PC-9 (cell line): ENCODE measurements at regions not wholly inside any gene's neighbourhood (a gene's known extent, or its start where the extent isn't known, plus 50 kb on each side); places are given as distances from the start of the nearest gene placed in this dataset.

ENCODE experiments used
- BruUV-seq: library from RNA; stranded (reverse); fragments of 400-500 nt; replicated peaks from 2 replicates; lab custom pipeline; 2021; lab: Mats Ljungman, UMichigan
- CTCF ChIA-PET: fragments of 300-600 bp; sonication (Branson Sonifier 250); formaldehyde crosslinking; loops from one replicate; lab custom pipeline; 2022; ENCODE audit warnings: antibody characterized with exemption; lab: Charles Lee
- POLR2A ChIA-PET: fragments of 300-600 bp; sonication (Branson Sonifier 250); formaldehyde crosslinking; loops from one replicate; lab custom pipeline; 2022; ENCODE audit warnings: antibody characterized with exemption; ENCODE audit not compliant: unreplicated experiment; lab: Charles Lee
- DNase-seq, 2 experiments: peaks; one replicate each; pipeline versions ENCODE4 v3.0.0 to v3.0.0-alpha.2; 2015 to 2022; ENCODE audit warnings: mixed read lengths in 1 of 2
- H2AFZ ChIP-seq: fragments of 200-600 bp; sonication (generic); 2 replicates; pipeline ENCODE4 v1.8.1; 2017; ENCODE audit warnings: antibody characterized with exemption
- H3F3A ChIP-seq: fragments of 200-600 bp; sonication (generic); 2 replicates; pipeline ENCODE4 v1.8.1; 2017; ENCODE audit warnings: antibody characterized with exemption, mild to moderate bottlenecking, low read depth; ENCODE audit not compliant: insufficient read depth
- H3K27ac ChIP-seq: fragments of 200-600 bp; sonication (generic); 2 replicates; pipeline ENCODE4 v1.6.1; 2016; ENCODE audit warnings: mixed run types
- H3K27me3 ChIP-seq: fragments of 200-600 bp; sonication (generic); 2 replicates; pipeline ENCODE4 v1.6.1; 2016; ENCODE audit warnings: low read depth, mixed run types; ENCODE audit not compliant: insufficient read depth
- H3K36me3 ChIP-seq: fragments of 200-600 bp; sonication (generic); 2 replicates; pipeline ENCODE4 v1.6.1; 2016; ENCODE audit warnings: low read depth, mixed run types
- H3K4me1 ChIP-seq: fragments of 200-600 bp; sonication (generic); replicated peaks from 2 replicates; pipeline ENCODE4 v1.6.1; 2016; ENCODE audit warnings: mixed run types; ENCODE audit not compliant: insufficient read depth
- H3K4me2 ChIP-seq: fragments of 200-600 bp; sonication (generic); 2 replicates; pipeline ENCODE4 v1.6.1; 2017; ENCODE audit warnings: mixed run types
- H3K4me3 ChIP-seq: fragments of 200-600 bp; sonication (generic); 2 replicates; pipeline ENCODE4 v1.6.1; 2016; ENCODE audit warnings: mixed run types
- H3K79me2 ChIP-seq: fragments of 200-600 bp; sonication (generic); 2 replicates; pipeline ENCODE4 v1.6.1; 2017; ENCODE audit warnings: low read depth, mixed run types
- H3K9me2 ChIP-seq: fragments of 200-600 bp; sonication (generic); 2 replicates; pipeline ENCODE4 v1.8.1; 2017; ENCODE audit warnings: mild to moderate bottlenecking; ENCODE audit not compliant: insufficient read depth
- H3K9me3 ChIP-seq: fragments of 200-600 bp; sonication (generic); 2 replicates; pipeline ENCODE4 v1.8.1; 2016; ENCODE audit warnings: low read depth; ENCODE audit not compliant: insufficient read depth
- H4K20me1 ChIP-seq: fragments of 200-600 bp; sonication (generic); 2 replicates; pipeline ENCODE4 v1.8.1; 2017; ENCODE audit not compliant: insufficient read depth
- EZH2 ChIP-seq: fragments of 200-600 bp; sonication (generic); IDR thresholded peaks from 2 replicates; pipeline ENCODE4 v1.8.0; 2017; ENCODE audit warnings: antibody characterized with exemption, low read depth
- intact Hi-C: fragments of 100-400 bp; cut with micrococcal nuclease; formaldehyde crosslinking; loops from one replicate; pipeline ENCODE4 v1.10.0; 2022; ENCODE audit not compliant: unreplicated experiment
- TF ChIP-seq, protein P1 (sequence below): fragments of 200-600 bp; sonication (generic); conservative IDR thresholded peaks from 2 replicates; pipeline ENCODE4 v1.6.1; 2017; ENCODE audit warnings: mixed run types, antibody characterized with exemption, mild to moderate bottlenecking, moderate library complexity

- no peaks in the 10 kb centered on the region for H3K9me3 ChIP-seq
- no peak for DNase-seq
- no peaks in the 10 kb centered on the region; the same call in 1 of the 2 replicates for H3K9me2 ChIP-seq
- H3K36me3 ChIP-seq = no peaks in the 10 kb centered on the region
- intact Hi-C loops = no loop called here
- H3K4me2 ChIP-seq = no peak overlapping the region
- no peak overlapping the region for H2AFZ ChIP-seq
- no peaks in the 10 kb centered on the region for H3F3A ChIP-seq
- H3K79me2 ChIP-seq = no peaks in the 10 kb centered on the region
- no peak overlapping the region for H3K27ac ChIP-seq
- ChIA-PET POLR2A (no interaction called here), CTCF (no interaction called here)
- H4K20me1 ChIP-seq = no peaks in the 10 kb centered on the region
- TF ChIP-seq EZH2 = no peak
- TF ChIP-seq, protein P1, sequence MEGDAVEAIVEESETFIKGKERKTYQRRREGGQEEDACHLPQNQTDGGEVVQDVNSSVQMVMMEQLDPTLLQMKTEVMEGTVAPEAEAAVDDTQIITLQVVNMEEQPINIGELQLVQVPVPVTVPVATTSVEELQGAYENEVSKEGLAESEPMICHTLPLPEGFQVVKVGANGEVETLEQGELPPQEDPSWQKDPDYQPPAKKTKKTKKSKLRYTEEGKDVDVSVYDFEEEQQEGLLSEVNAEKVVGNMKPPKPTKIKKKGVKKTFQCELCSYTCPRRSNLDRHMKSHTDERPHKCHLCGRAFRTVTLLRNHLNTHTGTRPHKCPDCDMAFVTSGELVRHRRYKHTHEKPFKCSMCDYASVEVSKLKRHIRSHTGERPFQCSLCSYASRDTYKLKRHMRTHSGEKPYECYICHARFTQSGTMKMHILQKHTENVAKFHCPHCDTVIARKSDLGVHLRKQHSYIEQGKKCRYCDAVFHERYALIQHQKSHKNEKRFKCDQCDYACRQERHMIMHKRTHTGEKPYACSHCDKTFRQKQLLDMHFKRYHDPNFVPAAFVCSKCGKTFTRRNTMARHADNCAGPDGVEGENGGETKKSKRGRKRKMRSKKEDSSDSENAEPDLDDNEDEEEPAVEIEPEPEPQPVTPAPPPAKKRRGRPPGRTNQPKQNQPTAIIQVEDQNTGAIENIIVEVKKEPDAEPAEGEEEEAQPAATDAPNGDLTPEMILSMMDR = no peak
- H3K4me3 ChIP-seq = no peak overlapping the region
- H3K27me3 ChIP-seq = no peaks in the 10 kb centered on the region; the same call in 1 of the 2 replicates
- BruUV-seq = no TSS peak
- no peaks in the 10 kb centered on the region for H3K4me1 ChIP-seq
These were observed 80.5 kb upstream of the VAV3 start for GRCh38 chr1:108045460-108045859.

GRCh38 chr1:108044318-108044717 is 79.3 kb upstream of the VAV3 start:
- no peaks in the 10 kb centered on the region; the same call in 1 of the 2 replicates for H3K27me3 ChIP-seq
- no peak overlapping the region for H3K27ac ChIP-seq
- no peak for TF ChIP-seq EZH2
- TF ChIP-seq, protein P1 = no peak
- no peak for DNase-seq
- POLR2A ChIA-PET = no interaction called here
- no TSS peak for BruUV-seq
- H3K4me2 ChIP-seq = no peak overlapping the region
- no peaks in the 10 kb centered on the region for H3K79me2 ChIP-seq
- no peak overlapping the region for H2AFZ ChIP-seq
- H3K36me3 ChIP-seq = no peaks in the 10 kb centered on the region
- H3K9me3 ChIP-seq = no peaks in the 10 kb centered on the region
- CTCF ChIA-PET = no interaction called here
- H3F3A ChIP-seq = no peaks in the 10 kb centered on the region
- H3K9me2 ChIP-seq = no peaks in the 10 kb centered on the region; the same call in 1 of the 2 replicates
- H4K20me1 ChIP-seq = no peaks in the 10 kb centered on the region
- intact Hi-C loops = no loop called here
- H3K4me3 ChIP-seq = no peak overlapping the region
- H3K4me1 ChIP-seq = no peaks in the 10 kb centered on the region

- intact Hi-C loops = no loop called here
- no peak overlapping the region for H2AFZ ChIP-seq
- H3K4me2 ChIP-seq = no peak overlapping the region
- POLR2A ChIA-PET = no interaction called here
- no TSS peak for BruUV-seq
- no peaks in the 10 kb centered on the region for H3K9me3 ChIP-seq
- no peaks in the 10 kb centered on the region; the same call in 1 of the 2 replicates for H3K9me2 ChIP-seq
- CTCF ChIA-PET = no interaction called here
- H3K79me2 ChIP-seq = no peaks in the 10 kb centered on the region
- no peak for TF ChIP-seq EZH2
- TF ChIP-seq, protein P1 = no peak
- H3K4me3 ChIP-seq = no peak overlapping the region
- no peaks in the 10 kb centered on the region for H3F3A ChIP-seq
- no peak for DNase-seq
- H3K27ac ChIP-seq = no peak overlapping the region
- no peaks in the 10 kb centered on the region for H4K20me1 ChIP-seq
- H3K36me3 ChIP-seq = no peaks in the 10 kb centered on the region
- no peaks in the 10 kb centered on the region for H3K27me3 ChIP-seq
- H3K4me1 ChIP-seq = no peaks in the 10 kb centered on the region
These were observed 78.7 kb upstream of the VAV3 start for GRCh38 chr1:108043707-108044106.
